ENCODE measurements at regions not wholly inside any gene's neighbourhood (a gene's known extent, or its start where the extent isn't known, plus 50 kb on each side); places are given as distances from the start of the nearest gene placed in this dataset.

DNA sequence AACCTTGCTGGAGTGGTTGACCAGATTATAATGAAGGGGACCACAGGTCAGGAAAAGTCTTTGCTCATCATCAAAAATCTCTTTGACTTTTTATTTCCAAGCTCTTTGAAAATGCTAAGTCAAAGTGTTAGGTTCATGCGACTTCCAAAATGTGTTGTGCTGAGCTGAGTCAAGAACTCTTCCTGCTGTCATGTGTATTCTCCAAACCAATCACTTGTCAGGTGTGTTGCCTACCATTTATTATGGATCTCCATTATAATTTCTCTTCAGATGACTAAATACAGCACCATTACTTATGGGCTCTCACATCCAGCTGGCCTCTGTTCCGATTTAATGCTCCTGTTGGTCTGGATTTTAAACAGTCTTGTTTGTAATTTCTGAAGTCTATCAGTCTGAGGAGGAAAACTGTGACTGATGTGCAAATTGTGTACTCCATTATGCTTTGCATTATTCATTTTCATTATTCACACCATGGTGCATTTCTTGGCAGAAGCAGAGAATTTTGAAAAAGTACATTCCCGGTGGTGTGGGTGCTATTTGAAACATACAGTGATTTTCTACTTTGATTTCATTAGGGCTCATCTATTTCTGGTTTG, 562.5 kb downstream of the LMO7 start:
- no peaks in the 10 kb centered on the region for H3K9me3 ChIP-seq (ENCODE audit: control insufficient read depth in 2 of 2, low read length in 2 of 2)
- no peaks in the 10 kb centered on the region for H3K4me1 ChIP-seq (ENCODE audit: control insufficient read depth in 2 of 2, insufficient read depth in 2 of 2, low read length in 2 of 2)
- no peaks in the 10 kb centered on the region for H3K27me3 ChIP-seq (ENCODE audit: control insufficient read depth in 2 of 2, insufficient read depth in 2 of 2, low read length in 2 of 2)
- no peak overlapping the region for H3K4me3 ChIP-seq (ENCODE audit: low read length in 2 of 2)
- no peak overlapping the region for H3K27ac ChIP-seq (ENCODE audit: low read depth in 2 of 2, low read length in 2 of 2)
- no peaks in the 10 kb centered on the region for H3K36me3 ChIP-seq (ENCODE audit: control insufficient read depth in 2 of 2, insufficient read depth in 2 of 2, low read length in 2 of 2)
- H3K9ac ChIP-seq (ENCODE audit: low read depth in 1 of 2, low read length in 2 of 2): no peak overlapping the region

DNA sequence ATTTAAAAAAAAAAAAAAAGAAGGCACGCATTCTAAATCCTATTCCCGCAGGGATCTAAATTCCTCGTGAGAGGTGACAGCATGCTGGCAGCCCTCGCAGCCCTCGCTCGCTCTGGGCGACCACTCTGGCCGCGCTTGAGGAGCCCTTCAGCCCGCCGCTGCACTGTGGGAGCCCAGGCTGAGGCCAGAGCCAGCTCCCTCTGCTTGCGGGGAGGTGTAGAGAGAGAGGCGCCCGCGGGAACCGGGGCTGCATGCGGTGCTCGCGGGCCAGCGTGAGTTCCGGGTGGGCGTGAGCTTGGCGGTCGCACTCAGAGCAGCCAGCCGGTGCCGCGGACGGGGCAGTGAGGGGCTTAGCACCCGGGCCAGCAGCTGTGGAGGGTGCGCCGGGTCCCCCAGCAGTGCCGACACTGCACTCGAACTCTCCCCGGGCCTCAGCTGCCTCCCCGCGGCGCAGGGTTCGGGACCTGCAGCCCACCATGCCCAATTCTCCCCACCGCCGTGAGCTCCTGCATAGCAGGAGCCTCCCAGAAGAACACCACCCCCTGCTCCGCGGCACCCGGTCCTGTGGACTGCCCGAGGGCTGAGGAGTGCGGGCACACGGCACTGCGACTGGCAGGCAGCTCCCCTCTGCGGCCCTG, 553.9 kb downstream of the LMO7 start:
- H3K9me3 ChIP-seq (ENCODE audit: control insufficient read depth in 2 of 2, low read length in 2 of 2): no peaks in the 10 kb centered on the region
- H3K27ac ChIP-seq (ENCODE audit: low read depth in 2 of 2, low read length in 2 of 2): no peak overlapping the region
- H3K4me1 ChIP-seq (ENCODE audit: control insufficient read depth in 2 of 2, insufficient read depth in 2 of 2, low read length in 2 of 2): no peaks in the 10 kb centered on the region
- no peak overlapping the region for H3K4me3 ChIP-seq (ENCODE audit: low read length in 2 of 2)
- H3K9ac ChIP-seq (ENCODE audit: low read depth in 1 of 2, low read length in 2 of 2): no peak overlapping the region
- no peaks in the 10 kb centered on the region for H3K36me3 ChIP-seq (ENCODE audit: control insufficient read depth in 2 of 2, insufficient read depth in 2 of 2, low read length in 2 of 2)
- H3K27me3 ChIP-seq (ENCODE audit: control insufficient read depth in 2 of 2, insufficient read depth in 2 of 2, low read length in 2 of 2): no peaks in the 10 kb centered on the region

DNA sequence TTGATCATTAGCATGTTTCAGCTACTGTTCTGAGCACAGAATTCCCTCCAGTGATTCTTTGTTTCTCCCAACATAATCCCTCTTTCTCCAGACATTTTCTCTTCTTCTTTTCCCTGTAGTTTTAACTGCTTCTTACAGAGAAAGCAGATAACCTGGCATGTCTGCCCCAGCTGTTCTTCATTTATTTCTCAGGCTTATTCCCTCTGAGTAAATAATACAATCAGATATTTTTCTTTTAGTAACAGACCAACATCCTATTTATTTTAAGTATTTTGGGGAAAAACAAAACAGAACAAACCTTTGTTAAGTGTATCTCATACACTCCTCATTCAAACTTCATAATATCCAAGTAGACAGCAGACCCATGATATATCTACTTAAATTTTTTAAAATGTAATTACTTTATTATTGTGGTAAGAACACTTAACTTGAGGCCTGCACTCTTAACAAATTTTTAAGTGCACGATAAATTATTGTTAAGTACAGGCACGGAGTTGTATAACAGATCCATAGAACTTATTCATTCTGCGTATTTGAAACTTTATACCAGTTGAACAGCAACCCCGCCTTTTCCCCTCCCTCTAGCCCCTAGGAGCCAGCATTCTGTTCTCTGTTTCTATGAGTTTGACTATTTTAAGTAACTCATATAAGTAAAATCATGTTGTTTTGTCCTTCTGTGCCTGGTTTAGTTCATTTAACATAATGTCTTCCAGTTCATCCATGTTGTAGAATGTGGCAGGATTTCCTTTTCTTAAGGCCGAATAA, 540.0 kb downstream of the LMO7 start:
- H3K9ac ChIP-seq (ENCODE audit: low read depth in 1 of 2, low read length in 2 of 2): no peak overlapping the region
- H3K4me3 ChIP-seq (ENCODE audit: low read length in 2 of 2): no peak overlapping the region
- H3K27me3 ChIP-seq (ENCODE audit: control insufficient read depth in 2 of 2, insufficient read depth in 2 of 2, low read length in 2 of 2): no peaks in the 10 kb centered on the region
- H3K36me3 ChIP-seq (ENCODE audit: control insufficient read depth in 2 of 2, insufficient read depth in 2 of 2, low read length in 2 of 2): no peaks in the 10 kb centered on the region
- H3K9me3 ChIP-seq (ENCODE audit: control insufficient read depth in 2 of 2, low read length in 2 of 2): no peaks in the 10 kb centered on the region
- no peak overlapping the region for H3K27ac ChIP-seq (ENCODE audit: low read depth in 2 of 2, low read length in 2 of 2)
- no peaks in the 10 kb centered on the region for H3K4me1 ChIP-seq (ENCODE audit: control insufficient read depth in 2 of 2, insufficient read depth in 2 of 2, low read length in 2 of 2)

DNA sequence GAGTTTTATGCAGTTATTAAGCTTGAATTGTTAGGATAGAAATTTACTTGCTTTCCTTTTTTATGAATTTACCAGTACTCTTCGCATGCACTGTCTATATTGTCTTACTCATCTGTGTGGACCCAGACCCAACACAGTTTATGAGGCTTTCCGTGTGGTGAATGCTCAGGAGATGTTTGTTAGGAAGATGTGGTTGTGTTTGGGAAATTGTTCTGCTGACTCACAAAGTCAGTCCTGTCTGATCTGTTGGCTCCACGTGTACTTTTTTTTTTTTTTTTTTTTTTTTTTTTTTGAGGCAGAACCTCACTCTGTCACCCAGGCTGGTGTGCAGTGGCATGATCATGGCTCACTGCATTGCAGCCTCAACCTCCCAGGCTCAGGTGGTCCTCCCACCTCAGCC, 532.5 kb downstream of the LMO7 start:
- no peaks in the 10 kb centered on the region for H3K4me1 ChIP-seq (ENCODE audit: control insufficient read depth in 2 of 2, insufficient read depth in 2 of 2, low read length in 2 of 2)
- no peaks in the 10 kb centered on the region for H3K36me3 ChIP-seq (ENCODE audit: control insufficient read depth in 2 of 2, insufficient read depth in 2 of 2, low read length in 2 of 2)
- H3K27me3 ChIP-seq (ENCODE audit: control insufficient read depth in 2 of 2, insufficient read depth in 2 of 2, low read length in 2 of 2): no peaks in the 10 kb centered on the region

DNA sequence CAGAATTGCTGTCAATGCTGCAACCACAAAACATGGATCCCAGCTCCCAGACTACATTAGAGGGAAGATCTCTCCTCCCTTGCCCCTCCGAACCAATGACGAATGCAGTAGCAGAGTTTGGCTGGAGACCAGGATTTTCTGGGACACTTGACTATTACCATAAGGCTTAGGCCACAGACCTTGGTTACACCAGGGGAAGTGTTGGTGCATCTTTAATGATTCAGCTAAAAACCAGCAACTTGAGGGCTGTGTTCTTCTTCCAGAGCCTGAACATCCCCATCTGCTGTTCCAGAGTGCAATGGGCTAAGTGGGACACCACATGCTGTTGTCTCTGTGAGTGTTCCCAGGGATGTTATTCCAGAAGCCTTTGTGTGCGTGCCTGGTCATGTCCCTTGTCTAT, 528.2 kb downstream of the LMO7 start:
- no peaks in the 10 kb centered on the region for H3K27me3 ChIP-seq (ENCODE audit: control insufficient read depth in 2 of 2, insufficient read depth in 2 of 2, low read length in 2 of 2)
- H3K9me3 ChIP-seq (ENCODE audit: control insufficient read depth in 2 of 2, low read length in 2 of 2): no peaks in the 10 kb centered on the region
- no peak overlapping the region for H3K27ac ChIP-seq (ENCODE audit: low read depth in 2 of 2, low read length in 2 of 2)
- H3K4me1 ChIP-seq (ENCODE audit: control insufficient read depth in 2 of 2, insufficient read depth in 2 of 2, low read length in 2 of 2): no peaks in the 10 kb centered on the region
- no peaks in the 10 kb centered on the region for H3K36me3 ChIP-seq (ENCODE audit: control insufficient read depth in 2 of 2, insufficient read depth in 2 of 2, low read length in 2 of 2)
- H3K4me3 ChIP-seq (ENCODE audit: low read length in 2 of 2): no peak overlapping the region
- H3K9ac ChIP-seq (ENCODE audit: low read depth in 1 of 2, low read length in 2 of 2): no peak overlapping the region

More for the DNA sequence above, 532.5 kb downstream of the LMO7 start:
- Histone ChIP-seq H3K9me3 (ENCODE audit: control insufficient read depth in 2 of 2, low read length in 2 of 2) (no peaks in the 10 kb centered on the region), H3K27ac (ENCODE audit: low read depth in 2 of 2, low read length in 2 of 2) (no peak overlapping the region), H3K9ac (ENCODE audit: low read depth in 1 of 2, low read length in 2 of 2) (no peak overlapping the region), H3K4me3 (ENCODE audit: low read length in 2 of 2) (no peak overlapping the region)

DNA sequence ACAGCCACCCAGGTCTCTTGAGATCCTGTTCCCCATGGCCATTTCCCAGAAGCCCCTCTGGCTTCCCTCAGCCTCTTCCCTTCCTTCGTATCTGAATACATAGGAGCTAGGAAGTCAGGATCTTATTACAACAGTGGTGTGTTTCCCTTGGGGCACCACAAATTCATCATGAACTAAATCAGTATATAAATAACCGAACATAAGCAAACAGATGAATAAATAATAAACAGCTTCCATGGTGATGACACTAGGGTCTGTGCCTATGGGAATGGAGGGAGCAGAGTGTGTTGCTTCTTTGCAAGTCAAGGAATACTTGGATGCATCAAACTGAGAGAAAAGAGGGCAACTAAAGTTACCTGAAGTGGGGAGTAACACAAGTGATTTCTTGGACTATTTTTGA, 527.6 kb downstream of the LMO7 start:
- no peak overlapping the region for H3K27ac ChIP-seq (ENCODE audit: low read depth in 2 of 2, low read length in 2 of 2)

DNA sequence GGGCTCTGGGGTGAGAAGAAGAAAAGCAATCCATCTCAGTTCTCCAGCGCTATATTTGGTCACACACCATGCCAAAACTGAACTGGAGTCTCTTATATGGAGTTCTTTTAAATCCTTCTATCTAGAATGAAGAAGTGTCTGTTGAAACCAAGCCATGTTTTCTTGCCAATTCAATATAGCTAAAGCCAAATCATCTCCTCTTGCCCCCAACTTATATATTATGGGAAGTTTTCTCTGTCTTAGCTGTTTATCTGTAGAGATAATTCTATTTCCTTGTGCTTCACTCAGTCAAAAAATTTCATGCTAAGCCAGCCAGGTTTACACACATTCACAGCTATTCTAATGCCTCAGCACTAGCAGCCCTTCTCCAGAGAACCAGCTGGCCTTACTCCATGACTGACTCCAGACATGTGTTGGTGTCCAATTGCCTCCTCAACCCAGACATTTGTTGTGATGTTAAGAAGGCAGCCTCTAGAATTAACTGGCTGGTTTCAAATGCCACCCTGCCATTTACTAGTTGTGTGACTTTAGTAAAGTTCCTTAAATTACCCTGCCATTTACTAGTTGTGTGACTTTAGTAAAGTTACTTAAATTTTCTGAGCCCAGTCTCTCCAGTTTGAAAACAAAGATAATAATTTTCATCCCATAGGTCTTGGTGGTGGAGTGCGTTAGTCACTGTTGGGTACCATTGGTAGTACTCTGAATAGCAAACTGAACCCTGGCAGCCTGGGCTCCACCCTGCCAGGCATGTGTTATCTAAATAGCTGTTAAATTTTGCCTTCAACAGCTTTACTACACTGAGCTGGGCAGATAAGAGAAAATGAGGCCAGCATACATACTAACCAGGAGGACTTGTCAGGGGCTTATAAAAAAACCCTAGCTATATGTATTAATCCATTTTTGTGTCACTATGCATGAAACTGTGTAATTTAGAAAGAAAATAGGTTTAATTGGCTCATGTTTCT, 525.1 kb downstream of the LMO7 start:
- no peak overlapping the region for H3K27ac ChIP-seq (ENCODE audit: low read depth in 2 of 2, low read length in 2 of 2)
- H3K9me3 ChIP-seq (ENCODE audit: control insufficient read depth in 2 of 2, low read length in 2 of 2): no peaks in the 10 kb centered on the region
- H3K36me3 ChIP-seq (ENCODE audit: control insufficient read depth in 2 of 2, insufficient read depth in 2 of 2, low read length in 2 of 2): no peaks in the 10 kb centered on the region
- no peak overlapping the region for H3K4me3 ChIP-seq (ENCODE audit: low read length in 2 of 2)
- no peaks in the 10 kb centered on the region for H3K27me3 ChIP-seq (ENCODE audit: control insufficient read depth in 2 of 2, insufficient read depth in 2 of 2, low read length in 2 of 2)
- H3K9ac ChIP-seq (ENCODE audit: low read depth in 1 of 2, low read length in 2 of 2): no peak overlapping the region
- no peaks in the 10 kb centered on the region for H3K4me1 ChIP-seq (ENCODE audit: control insufficient read depth in 2 of 2, insufficient read depth in 2 of 2, low read length in 2 of 2)

More for the DNA sequence above, 527.6 kb downstream of the LMO7 start:
- no peaks in the 10 kb centered on the region for H3K27me3 ChIP-seq (ENCODE audit: control insufficient read depth in 2 of 2, insufficient read depth in 2 of 2, low read length in 2 of 2)
- no peaks in the 10 kb centered on the region for H3K36me3 ChIP-seq (ENCODE audit: control insufficient read depth in 2 of 2, insufficient read depth in 2 of 2, low read length in 2 of 2)
- no peaks in the 10 kb centered on the region for H3K9me3 ChIP-seq (ENCODE audit: control insufficient read depth in 2 of 2, low read length in 2 of 2)
- H3K4me1 ChIP-seq (ENCODE audit: control insufficient read depth in 2 of 2, insufficient read depth in 2 of 2, low read length in 2 of 2): no peaks in the 10 kb centered on the region
- no peak overlapping the region for H3K9ac ChIP-seq (ENCODE audit: low read depth in 1 of 2, low read length in 2 of 2)
- H3K4me3 ChIP-seq (ENCODE audit: low read length in 2 of 2): no peak overlapping the region

DNA sequence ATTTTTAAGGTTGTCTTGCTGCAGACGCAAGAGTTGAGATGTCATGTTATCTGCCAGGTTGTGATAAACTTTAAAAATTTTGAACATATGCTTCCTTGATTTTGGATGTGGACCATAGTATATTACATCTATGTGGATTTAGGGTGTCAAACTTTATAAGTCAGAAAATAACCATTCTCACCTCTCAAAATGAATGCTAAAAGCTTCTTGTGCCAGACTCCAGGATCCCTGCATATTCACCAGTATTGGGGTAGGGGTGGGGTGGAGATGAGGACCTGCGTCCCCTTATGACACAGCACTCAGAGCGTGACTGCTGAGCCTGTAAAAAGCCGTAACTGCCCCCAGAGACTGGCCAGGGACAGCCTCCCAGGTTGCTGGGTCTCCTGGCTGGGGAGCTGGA, 524.4 kb downstream of the LMO7 start:
- H3K27ac ChIP-seq (ENCODE audit: low read depth in 2 of 2, low read length in 2 of 2): no peak overlapping the region
- no peak overlapping the region for H3K9ac ChIP-seq (ENCODE audit: low read depth in 1 of 2, low read length in 2 of 2)
- H3K4me1 ChIP-seq (ENCODE audit: control insufficient read depth in 2 of 2, insufficient read depth in 2 of 2, low read length in 2 of 2): no peaks in the 10 kb centered on the region
- no peaks in the 10 kb centered on the region for H3K36me3 ChIP-seq (ENCODE audit: control insufficient read depth in 2 of 2, insufficient read depth in 2 of 2, low read length in 2 of 2)
- H3K4me3 ChIP-seq (ENCODE audit: low read length in 2 of 2): no peak overlapping the region
- no peaks in the 10 kb centered on the region for H3K27me3 ChIP-seq (ENCODE audit: control insufficient read depth in 2 of 2, insufficient read depth in 2 of 2, low read length in 2 of 2)
- no peaks in the 10 kb centered on the region for H3K9me3 ChIP-seq (ENCODE audit: control insufficient read depth in 2 of 2, low read length in 2 of 2)

DNA sequence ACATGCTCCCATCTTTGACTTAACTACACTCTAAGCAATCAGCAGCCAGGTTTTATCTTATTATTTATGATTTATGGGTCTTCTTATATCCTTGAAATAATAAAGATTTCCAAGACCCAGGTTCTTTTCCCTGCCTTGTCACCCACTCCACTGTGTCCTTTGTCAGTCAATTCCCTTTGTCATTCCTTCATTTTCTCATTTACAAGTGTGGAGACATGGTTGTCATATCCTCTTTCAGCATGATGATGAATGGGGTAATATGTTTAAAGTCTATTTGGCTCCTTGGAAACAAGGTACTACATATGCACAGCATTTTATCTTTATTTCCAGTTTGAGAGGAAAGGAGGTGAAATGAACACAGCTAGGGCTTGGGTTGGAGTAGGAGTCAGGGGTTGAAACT, 521.8 kb downstream of the LMO7 start:
- no peak overlapping the region for H3K9ac ChIP-seq (ENCODE audit: low read depth in 1 of 2, low read length in 2 of 2)
- H3K36me3 ChIP-seq (ENCODE audit: control insufficient read depth in 2 of 2, insufficient read depth in 2 of 2, low read length in 2 of 2): no peaks in the 10 kb centered on the region
- no peak overlapping the region for H3K4me3 ChIP-seq (ENCODE audit: low read length in 2 of 2)
- no peaks in the 10 kb centered on the region for H3K27me3 ChIP-seq (ENCODE audit: control insufficient read depth in 2 of 2, insufficient read depth in 2 of 2, low read length in 2 of 2)
- H3K9me3 ChIP-seq (ENCODE audit: control insufficient read depth in 2 of 2, low read length in 2 of 2): no peaks in the 10 kb centered on the region
- H3K4me1 ChIP-seq (ENCODE audit: control insufficient read depth in 2 of 2, insufficient read depth in 2 of 2, low read length in 2 of 2): no peaks in the 10 kb centered on the region
- no peak overlapping the region for H3K27ac ChIP-seq (ENCODE audit: low read depth in 2 of 2, low read length in 2 of 2)
